ENCODE measurements at regions not wholly inside any gene's neighbourhood (a gene's known extent, or its start where the extent isn't known, plus 50 kb on each side); places are given as distances from the start of the nearest gene placed in this dataset.

DNA sequence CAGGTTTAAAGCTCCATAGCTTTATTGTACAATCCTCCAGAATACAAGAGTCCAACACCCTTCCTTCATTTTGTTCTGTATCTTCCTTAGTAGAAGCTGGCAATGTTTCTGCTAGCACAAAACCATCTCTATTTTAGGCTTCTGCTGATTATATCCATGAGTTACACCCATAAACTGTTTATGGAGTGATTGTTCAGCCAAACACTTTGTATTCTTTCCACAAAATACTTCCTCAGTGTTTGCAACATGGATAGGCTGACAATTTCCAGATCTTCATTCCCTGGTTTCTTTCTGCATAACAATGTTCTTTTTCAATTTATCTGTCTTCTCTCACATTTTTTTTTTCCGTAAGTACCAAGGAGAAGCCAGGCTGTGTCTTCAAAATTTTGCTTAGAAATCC lies 839.9 kb upstream of the CDH8 start:
- Mint-ChIP-seq H3K27me3 (no peaks in the 10 kb centered on the region), H3K4me3 (no peak overlapping the region), H3K9me3 (peaks cover 11% of the 10 kb centered on the region), H3K36me3 (ENCODE audit: low read depth) (no peaks in the 10 kb centered on the region), H3K27ac (no peak overlapping the region), H3K4me1 (no peaks in the 10 kb centered on the region)
- no peak for ATAC-seq (ENCODE audit: low read depth)
- CTCF ChIA-PET = no interaction called here
- no peak for DNase-seq
- intact Hi-C loops (cut with micrococcal nuclease) = no loop called here
- POLR2A ChIA-PET = no interaction called here
- TF ChIP-seq, protein P1, sequence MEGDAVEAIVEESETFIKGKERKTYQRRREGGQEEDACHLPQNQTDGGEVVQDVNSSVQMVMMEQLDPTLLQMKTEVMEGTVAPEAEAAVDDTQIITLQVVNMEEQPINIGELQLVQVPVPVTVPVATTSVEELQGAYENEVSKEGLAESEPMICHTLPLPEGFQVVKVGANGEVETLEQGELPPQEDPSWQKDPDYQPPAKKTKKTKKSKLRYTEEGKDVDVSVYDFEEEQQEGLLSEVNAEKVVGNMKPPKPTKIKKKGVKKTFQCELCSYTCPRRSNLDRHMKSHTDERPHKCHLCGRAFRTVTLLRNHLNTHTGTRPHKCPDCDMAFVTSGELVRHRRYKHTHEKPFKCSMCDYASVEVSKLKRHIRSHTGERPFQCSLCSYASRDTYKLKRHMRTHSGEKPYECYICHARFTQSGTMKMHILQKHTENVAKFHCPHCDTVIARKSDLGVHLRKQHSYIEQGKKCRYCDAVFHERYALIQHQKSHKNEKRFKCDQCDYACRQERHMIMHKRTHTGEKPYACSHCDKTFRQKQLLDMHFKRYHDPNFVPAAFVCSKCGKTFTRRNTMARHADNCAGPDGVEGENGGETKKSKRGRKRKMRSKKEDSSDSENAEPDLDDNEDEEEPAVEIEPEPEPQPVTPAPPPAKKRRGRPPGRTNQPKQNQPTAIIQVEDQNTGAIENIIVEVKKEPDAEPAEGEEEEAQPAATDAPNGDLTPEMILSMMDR (IDR thresholded peaks at IDR 0.05) = no peak

DNA sequence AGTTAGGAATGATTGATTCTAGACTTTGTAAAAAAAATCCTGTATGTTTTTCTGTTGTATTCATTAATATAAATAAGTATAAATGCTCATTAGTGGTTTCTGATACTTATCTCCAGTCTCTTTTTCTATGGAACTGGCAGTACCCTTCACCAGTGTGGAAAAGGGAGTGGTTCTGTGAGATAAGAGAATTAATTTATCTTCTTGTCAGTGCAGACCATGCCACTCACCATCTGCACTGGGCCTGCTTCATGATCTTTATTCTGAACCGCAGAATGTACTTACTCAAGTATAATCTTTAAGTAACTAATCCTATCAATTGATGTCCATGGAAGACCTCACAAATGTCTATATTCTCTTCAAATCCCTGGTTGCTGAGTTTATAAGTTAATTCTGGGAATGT lies 836.1 kb upstream of the CDH8 start:
- H3K27me3 Mint-ChIP-seq = no peaks in the 10 kb centered on the region
- DNase-seq (no peak), ATAC-seq (ENCODE audit: low read depth) (no peak)
- ChIA-PET CTCF (no interaction called here), POLR2A (no interaction called here)
- no peaks in the 10 kb centered on the region for H3K4me1 Mint-ChIP-seq
- no peak overlapping the region for H3K4me3 Mint-ChIP-seq
- H3K27ac Mint-ChIP-seq = no peak overlapping the region
- TF ChIP-seq, protein P1 (IDR thresholded peaks at IDR 0.05) = no peak
- intact Hi-C loops (cut with micrococcal nuclease) = no loop called here
- H3K36me3 Mint-ChIP-seq (ENCODE audit: low read depth) = no peaks in the 10 kb centered on the region
- H3K9me3 Mint-ChIP-seq = peaks cover 10% of the 10 kb centered on the region

DNA sequence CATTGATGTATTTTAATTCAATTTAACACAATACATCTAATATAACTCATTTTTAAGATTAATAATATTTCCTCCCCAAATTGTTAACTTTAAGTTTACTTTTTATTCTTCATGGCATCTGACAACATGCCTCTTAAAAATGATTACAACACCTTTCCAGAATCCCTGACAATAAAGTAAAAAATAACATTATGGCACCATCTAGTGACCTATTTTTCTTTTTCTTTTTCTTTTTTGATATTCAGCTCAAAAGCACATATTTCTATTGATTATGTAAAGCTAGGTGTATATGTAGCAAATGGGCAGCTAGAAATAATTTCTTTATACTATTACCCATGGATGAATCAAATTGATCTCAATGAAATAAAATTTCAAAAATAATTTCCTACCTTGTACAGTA lies 834.3 kb upstream of the CDH8 start:
- Mint-ChIP-seq H3K4me1 (no peaks in the 10 kb centered on the region), H3K36me3 (ENCODE audit: low read depth) (no peaks in the 10 kb centered on the region), H3K9me3 (peaks cover 12% of the 10 kb centered on the region), H3K4me3 (no peak overlapping the region), H3K27ac (no peak overlapping the region), H3K27me3 (no peaks in the 10 kb centered on the region)
- DNase-seq (no peak), ATAC-seq (ENCODE audit: low read depth) (no peak)
- TF ChIP-seq, protein P1 (IDR thresholded peaks at IDR 0.05) = no peak
- intact Hi-C loops (cut with micrococcal nuclease) = no loop called here
- ChIA-PET POLR2A (no interaction called here), CTCF (no interaction called here)

DNA sequence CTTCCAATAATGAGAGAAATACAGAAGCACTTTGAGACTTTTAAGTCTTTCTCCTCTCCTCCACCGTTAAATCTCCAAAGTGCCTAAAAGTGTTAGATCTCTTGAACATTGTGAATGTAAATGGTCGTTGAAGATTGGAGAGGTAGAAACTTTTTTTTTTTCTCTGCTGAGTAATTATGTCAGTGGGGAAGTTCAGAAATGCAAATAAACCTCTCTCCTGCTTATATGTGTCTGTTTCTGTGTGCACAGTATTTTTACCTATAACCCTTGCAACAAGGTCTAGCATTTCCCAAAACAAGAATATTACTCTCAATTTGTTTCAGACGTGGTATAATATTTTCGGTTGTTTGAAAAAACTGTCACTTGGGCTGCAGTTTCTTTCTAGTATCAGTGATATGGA lies 833.6 kb upstream of the CDH8 start:
- ATAC-seq (ENCODE audit: low read depth) (no peak), DNase-seq (no peak)
- intact Hi-C loops (cut with micrococcal nuclease) = no loop called here
- H3K9me3 Mint-ChIP-seq = peaks cover 12% of the 10 kb centered on the region
- H3K4me3 Mint-ChIP-seq = no peak overlapping the region
- no peaks in the 10 kb centered on the region for H3K27me3 Mint-ChIP-seq
- H3K4me1 Mint-ChIP-seq = no peaks in the 10 kb centered on the region
- TF ChIP-seq, protein P1 (IDR thresholded peaks at IDR 0.05) = no peak
- H3K27ac Mint-ChIP-seq = no peak overlapping the region
- CTCF ChIA-PET = no interaction called here
- H3K36me3 Mint-ChIP-seq (ENCODE audit: low read depth) = no peaks in the 10 kb centered on the region
- POLR2A ChIA-PET = no interaction called here

DNA sequence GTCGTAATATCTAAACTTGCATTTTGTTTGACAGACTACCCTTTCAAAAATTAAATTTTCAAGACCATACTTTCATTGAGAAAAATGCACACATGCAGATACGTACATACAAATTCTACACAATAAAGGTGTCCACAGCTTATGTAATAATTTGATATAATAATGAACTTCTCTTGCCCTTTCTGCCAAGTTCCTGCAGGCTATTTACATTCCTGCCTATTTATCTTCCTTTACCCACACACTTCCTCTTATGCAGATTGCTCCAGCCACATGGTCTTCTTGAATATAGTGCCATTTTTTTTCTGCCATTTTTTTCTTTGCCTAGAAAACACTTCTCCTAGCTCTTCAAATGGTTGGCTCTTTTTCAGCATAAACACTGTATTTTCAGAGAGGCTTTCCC lies 826.9 kb upstream of the CDH8 start:
- H3K27me3 Mint-ChIP-seq = no peaks in the 10 kb centered on the region

More for the DNA sequence above, 826.9 kb upstream of the CDH8 start:
- ChIA-PET CTCF (no interaction called here), POLR2A (no interaction called here)
- ATAC-seq (ENCODE audit: low read depth) = no peak
- Mint-ChIP-seq H3K36me3 (ENCODE audit: low read depth) (no peaks in the 10 kb centered on the region), H3K9me3 (peaks cover 6% of the 10 kb centered on the region), H3K27ac (no peak overlapping the region), H3K4me3 (no peak overlapping the region), H3K4me1 (no peaks in the 10 kb centered on the region)
- no peak for DNase-seq
- intact Hi-C loops (cut with micrococcal nuclease) = no loop called here
- TF ChIP-seq, protein P1 (IDR thresholded peaks at IDR 0.05) = no peak

Measured in activated B cell treated with CpG ODN at 0.5 μM for 24 hours (primary cell).